SU-DHL-6 (cell line): ENCODE measurements at regions not wholly inside any gene's neighbourhood (a gene's known extent, or its start where the extent isn't known, plus 50 kb on each side); places are given as distances from the start of the nearest gene placed in this dataset.
A peak's percentile ranks its signal among the peaks of the same experiment; 100 is the strongest.

Experiments
- H2AFZ ChIP-seq: fragments of 200-600 bp; sonication (generic); 2 replicates; pipeline ENCODE4 v1.6.1; 2014; ENCODE audit warnings: low read depth, mild to moderate bottlenecking, moderate library complexity, mixed read lengths, antibody characterized with exemption, low read length; ENCODE audit not compliant: severe bottlenecking
- H3F3A ChIP-seq: fragments of 200-600 bp; shearing (Covaris generic); 2 replicates; pipeline ENCODE4 v1.6.0; 2016; ENCODE audit warnings: antibody characterized with exemption, mild to moderate bottlenecking; ENCODE audit not compliant: insufficient read depth
- H3K27ac ChIP-seq: fragments of 200-600 bp; sonication (generic); 2 replicates; pipeline ENCODE4 v1.5.1; 2016; ENCODE audit warnings: low read depth, mild to moderate bottlenecking, low read length, moderate library complexity, mixed read lengths
- H3K27me3 ChIP-seq: fragments of 200-600 bp; sonication (generic), shearing (Covaris generic); 2 replicates; pipeline ENCODE4 v1.6.0; 2014; ENCODE audit warnings: mild to moderate bottlenecking, low read length
- H3K36me3 ChIP-seq: fragments of 200-600 bp; sonication (generic); 2 replicates; pipeline ENCODE4 v1.6.1; 2014; ENCODE audit warnings: mild to moderate bottlenecking, low read length, mixed read lengths
- H3K4me2 ChIP-seq: fragments of 300-600, 200-600 bp; shearing (Covaris generic), sonication (generic); 2 replicates; pipeline ENCODE4 v1.6.0; 2014; ENCODE audit warnings: low read length, low read depth, mild to moderate bottlenecking; ENCODE audit not compliant: poor library complexity, severe bottlenecking
- H3K4me3 ChIP-seq: fragments of 200-600 bp; sonication (generic); 2 replicates; pipeline ENCODE4 v1.5.1; 2014; ENCODE audit warnings: antibody characterized with exemption, low read length, mild to moderate bottlenecking, mixed read lengths; ENCODE audit not compliant: insufficient read depth, poor library complexity, severe bottlenecking
- H3K79me2 ChIP-seq: fragments of 200-600 bp; sonication (generic); 2 replicates; pipeline ENCODE4 v1.6.1; 2014; ENCODE audit warnings: mild to moderate bottlenecking, low read length, moderate library complexity; ENCODE audit not compliant: insufficient read depth
- H3K9ac ChIP-seq: fragments of 200-600 bp; sonication (generic); 2 replicates; pipeline ENCODE4 v1.7.0; 2014; ENCODE audit warnings: mild to moderate bottlenecking, low read length
- H3K9me2 ChIP-seq: fragments of 200-600 bp; sonication (generic); replicated peaks from 2 replicates; pipeline ENCODE4 v1.6.1; 2014; ENCODE audit warnings: low read length; ENCODE audit not compliant: insufficient read depth
- H3K9me3 ChIP-seq: fragments of 200-600 bp; sonication (generic); 2 replicates; pipeline ENCODE4 v1.6.1; 2014; ENCODE audit warnings: low read length, mixed read lengths; ENCODE audit not compliant: insufficient read depth
- H4K20me1 ChIP-seq: fragments of 200-600 bp; sonication (generic); 2 replicates; pipeline ENCODE4 v1.6.1; 2014; ENCODE audit warnings: low read depth, mild to moderate bottlenecking, antibody characterized with exemption, low read length, moderate library complexity, mixed read lengths
- CTCF ChIP-seq: fragments of 200-600 bp; sonication (generic); IDR thresholded peaks from one replicate; pipeline ENCODE4 v1.5.1; 2017; ENCODE audit warnings: antibody characterized with exemption, mild to moderate bottlenecking, low read length, moderate library complexity; ENCODE audit not compliant: insufficient read depth, poor library complexity, severe bottlenecking
- EZH2phosphoT487 ChIP-seq: fragments of 200-600 bp; sonication (generic), shearing (Covaris generic); conservative IDR thresholded peaks from 2 replicates; pipeline ENCODE4 v1.6.1; 2018; ENCODE audit warnings: mild to moderate bottlenecking, antibody characterized with exemption, low read length, moderate library complexity, mixed read lengths

- no peak for TF ChIP-seq CTCF
- Histone ChIP-seq H3K4me3 (no peak overlapping the region), H4K20me1 (no peaks in the 10 kb centered on the region), H3K36me3 (no peaks in the 10 kb centered on the region; the same call in 1 of the 2 replicates), H3K4me2 (no peak overlapping the region), H3K27ac (no peak overlapping the region), H2AFZ (no peak overlapping the region), H3K27me3 (no peaks in the 10 kb centered on the region), H3K9me2 (no peaks in the 10 kb centered on the region), H3K9me3 (peaks cover 9% of the 10 kb centered on the region; the same call in 1 of the 2 replicates), H3K9ac (no peak overlapping the region), H3K79me2 (no peaks in the 10 kb centered on the region), H3F3A (no peaks in the 10 kb centered on the region)
Measured at GRCh38 chr1:195745189-195746010, 862.8 kb downstream of the KCNT2 start.

GRCh38 chr1:195744256-195744655 lies 864.0 kb downstream of the KCNT2 start:
- no peak for TF ChIP-seq EZH2phosphoT487
- no peak for TF ChIP-seq CTCF
- Histone ChIP-seq H4K20me1 (no peaks in the 10 kb centered on the region), H2AFZ (peak overlapping the region; percentile 40), H3K27ac (no peak overlapping the region), H3F3A (no peaks in the 10 kb centered on the region), H3K9me2 (no peaks in the 10 kb centered on the region), H3K4me3 (no peak overlapping the region), H3K9me3 (peaks cover 9% of the 10 kb centered on the region; the same call in 1 of the 2 replicates), H3K27me3 (no peaks in the 10 kb centered on the region), H3K36me3 (no peaks in the 10 kb centered on the region; the same call in 1 of the 2 replicates), H3K79me2 (no peaks in the 10 kb centered on the region), H3K9ac (no peak overlapping the region), H3K4me2 (no peak overlapping the region)

GRCh38 chr1:195740862-195741261 lies 867.4 kb downstream of the KCNT2 start:
- Histone ChIP-seq H3K9ac (no peak overlapping the region), H3K27ac (no peak overlapping the region), H2AFZ (no peak overlapping the region), H3K27me3 (no peaks in the 10 kb centered on the region), H3K4me3 (no peak overlapping the region), H3K4me2 (no peak overlapping the region), H3F3A (no peaks in the 10 kb centered on the region), H3K9me2 (no peaks in the 10 kb centered on the region), H4K20me1 (no peaks in the 10 kb centered on the region), H3K36me3 (no peaks in the 10 kb centered on the region; the same call in 1 of the 2 replicates), H3K9me3 (peaks cover 9% of the 10 kb centered on the region; the same call in 1 of the 2 replicates), H3K79me2 (no peaks in the 10 kb centered on the region)
- no peak for TF ChIP-seq EZH2phosphoT487
- TF ChIP-seq CTCF = no peak
